ENCODE measurements at regions not wholly inside any gene's neighbourhood (a gene's known extent, or its start where the extent isn't known, plus 50 kb on each side); places are given as distances from the start of the nearest gene placed in this dataset.

DNA sequence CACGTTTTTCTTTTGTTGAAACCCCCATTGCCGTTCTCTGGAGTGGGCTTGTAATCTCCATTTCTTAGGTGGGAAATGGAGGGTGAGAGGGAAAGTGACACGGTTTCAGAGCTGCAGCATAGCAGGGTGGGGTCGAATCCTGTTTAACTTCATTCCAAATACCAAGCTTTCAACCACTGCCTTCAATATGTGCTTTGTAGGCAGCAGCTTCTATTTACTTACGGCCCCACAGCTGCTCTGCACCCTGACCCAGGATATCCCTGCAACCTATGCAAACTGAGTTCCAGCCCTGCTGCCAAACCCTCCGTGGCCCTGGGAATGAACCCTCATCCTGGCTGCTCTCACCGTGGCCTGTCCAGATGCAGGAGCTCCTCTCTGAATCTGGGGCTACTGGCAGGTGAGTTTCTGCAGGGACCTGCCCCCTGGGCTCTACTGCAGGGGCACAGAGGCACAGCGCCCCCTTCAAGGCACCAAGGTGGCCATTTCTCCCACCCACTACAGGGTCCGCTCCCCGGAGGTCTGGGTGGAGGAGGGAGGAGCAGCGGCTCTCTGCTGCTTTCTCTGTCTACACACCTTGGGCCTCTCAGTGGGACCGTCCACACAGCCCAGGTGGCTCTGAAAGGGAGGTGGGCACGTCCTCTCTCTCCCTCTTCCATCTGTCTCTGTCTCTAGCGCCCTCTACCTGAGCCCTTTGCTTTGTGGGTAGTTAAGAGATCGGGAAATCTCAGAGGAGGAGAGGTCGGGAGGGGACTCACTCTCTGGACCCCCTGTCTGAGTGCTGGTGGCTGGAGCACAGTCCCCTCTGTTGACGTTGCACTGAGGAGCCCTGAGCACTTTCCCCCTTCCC, 279.1 kb downstream of the BRD1 start:
- Histone ChIP-seq H3K4me3 (ENCODE audit: low read length) (no peak overlapping the region), H3K4me1 (ENCODE audit: insufficient read depth, low read length) (no peaks in the 10 kb centered on the region), H3K27me3 (ENCODE audit: insufficient read depth, low read length, poor library complexity, severe bottlenecking) (no peaks in the 10 kb centered on the region), H3K9me3 (ENCODE audit: low read length) (no peaks in the 10 kb centered on the region), H3K27ac (ENCODE audit: low read depth, low read length) (no peak overlapping the region), H3K36me3 (ENCODE audit: insufficient read depth, low read length) (no peaks in the 10 kb centered on the region)
- ChIA-PET POLR2A (no interaction called here), CTCF (no interaction called here)
- Mint-ChIP-seq H3K36me3 (peaks cover 2 to 4% (median 2%) of the 10 kb centered on the region in 3 donors), H3K4me3 (no peak overlapping the region), H3K4me1 (no peaks in the 10 kb centered on the region), H3K27ac (no peak overlapping the region), H3K9me3 (peaks cover 0 to 9% (median 0%) of the 10 kb centered on the region in 5 donors), H3K27me3 (peaks cover 0 to 2% of the 10 kb centered on the region in 2 donors)
- no peak for DNase-seq

- H3K27ac Mint-ChIP-seq = no peak overlapping the region
- H3K4me1 ChIP-seq (ENCODE audit: insufficient read depth, low read length) = no peaks in the 10 kb centered on the region
- peaks cover 2 to 4% (median 2%) of the 10 kb centered on the region in 3 donors for H3K36me3 Mint-ChIP-seq
- ChIA-PET CTCF (no interaction called here), POLR2A (no interaction called here)
- H3K27ac ChIP-seq (ENCODE audit: low read depth, low read length) = no peak overlapping the region
- no peaks in the 10 kb centered on the region for H3K4me1 Mint-ChIP-seq
- no peak overlapping the region for H3K4me3 ChIP-seq (ENCODE audit: low read length)
- H3K9me3 Mint-ChIP-seq = peaks cover 0 to 9% (median 0%) of the 10 kb centered on the region in 5 donors
- H3K4me3 Mint-ChIP-seq = peak overlapping the region in 1 of 7 donors; percentile 70
- H3K36me3 ChIP-seq (ENCODE audit: insufficient read depth, low read length) = no peaks in the 10 kb centered on the region
- no peak for DNase-seq
- peaks cover 0 to 4% of the 10 kb centered on the region in 2 donors for H3K27me3 Mint-ChIP-seq
- H3K27me3 ChIP-seq (ENCODE audit: insufficient read depth, low read length, poor library complexity, severe bottlenecking) = no peaks in the 10 kb centered on the region
- H3K9me3 ChIP-seq (ENCODE audit: low read length) = no peaks in the 10 kb centered on the region
Observed at GRCh38 chr22:49547751-49548239, 279.9 kb downstream of the BRD1 start.

DNA sequence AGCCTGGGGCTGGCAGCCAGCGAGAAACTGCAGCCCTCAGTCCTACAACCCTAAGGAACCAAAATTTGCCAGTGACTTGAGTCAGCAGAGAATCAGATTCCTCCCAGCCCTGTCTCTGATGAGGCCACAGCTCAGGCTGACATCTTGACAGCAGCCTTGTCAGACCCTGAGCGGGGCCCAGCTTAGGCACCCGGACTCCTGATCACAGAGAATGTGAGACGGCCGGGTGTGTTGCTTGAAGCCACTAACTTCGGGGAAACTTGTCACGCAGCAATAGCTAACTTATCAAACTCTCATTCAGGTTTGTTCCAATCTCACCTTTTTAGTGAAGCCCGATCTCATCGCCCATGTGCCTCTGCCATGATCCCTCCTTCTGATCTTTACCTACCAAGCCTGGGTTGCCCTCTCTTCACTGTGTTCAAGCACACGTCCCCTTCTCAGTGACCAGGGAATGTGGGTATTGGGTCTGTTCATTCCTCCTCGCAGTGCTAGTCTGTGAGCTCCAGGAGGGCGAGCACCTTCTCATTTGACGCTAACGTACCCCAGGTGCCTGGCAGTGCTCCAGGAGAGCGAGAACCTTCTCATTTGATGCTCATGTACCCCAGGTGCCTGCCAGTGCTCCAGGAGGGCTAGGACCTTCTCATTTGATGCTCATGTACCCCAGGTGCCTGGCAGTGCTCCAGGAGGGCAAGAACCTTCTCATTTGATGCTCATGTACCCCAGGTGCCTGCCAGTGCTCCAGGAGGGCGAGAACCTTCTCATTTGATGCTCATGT, 280.7 kb downstream of the BRD1 start:
- Mint-ChIP-seq H3K36me3 (peaks cover 2 to 4% (median 2%) of the 10 kb centered on the region in 3 donors), H3K4me1 (no peaks in the 10 kb centered on the region), H3K9me3 (peaks cover 0 to 9% (median 0%) of the 10 kb centered on the region in 5 donors), H3K4me3 (no peak overlapping the region), H3K27me3 (peaks cover 0 to 4% of the 10 kb centered on the region in 2 donors), H3K27ac (no peak overlapping the region)
- no peaks in the 10 kb centered on the region for H3K9me3 ChIP-seq (ENCODE audit: low read length)
- no peaks in the 10 kb centered on the region for H3K36me3 ChIP-seq (ENCODE audit: insufficient read depth, low read length)
- H3K27ac ChIP-seq (ENCODE audit: low read depth, low read length) = no peak overlapping the region
- no peaks in the 10 kb centered on the region for H3K4me1 ChIP-seq (ENCODE audit: insufficient read depth, low read length)
- ChIA-PET CTCF (no interaction called here), POLR2A (no interaction called here)
- DNase-seq = peak in 1 of 5 donors; percentile 23
- no peaks in the 10 kb centered on the region for H3K27me3 ChIP-seq (ENCODE audit: insufficient read depth, low read length, poor library complexity, severe bottlenecking)
- H3K4me3 ChIP-seq (ENCODE audit: low read length) = no peak overlapping the region

DNA sequence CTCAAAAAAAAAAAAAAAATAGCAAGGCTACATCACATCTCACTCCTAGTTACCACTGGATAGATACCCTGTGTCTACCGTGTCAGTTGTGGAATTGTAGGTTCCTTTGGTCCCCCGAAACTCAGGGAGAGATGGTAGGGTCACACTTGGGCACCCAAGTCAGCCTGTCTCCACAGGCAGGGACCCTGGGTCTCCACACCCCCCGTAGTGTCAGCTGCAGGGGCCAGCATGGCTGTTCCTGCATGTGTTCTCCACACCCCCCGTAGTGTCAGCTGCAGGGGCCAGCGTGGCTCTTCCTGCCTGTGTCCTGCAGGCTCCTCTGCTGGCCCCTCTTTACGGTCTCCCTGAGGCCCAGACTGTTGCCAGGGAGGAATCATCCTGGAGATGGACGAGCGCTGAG, 282.1 kb downstream of the BRD1 start:
- Mint-ChIP-seq H3K4me3 (no peak overlapping the region), H3K4me1 (no peaks in the 10 kb centered on the region), H3K9me3 (peaks cover 0 to 6% (median 0%) of the 10 kb centered on the region in 5 donors), H3K27ac (no peak overlapping the region), H3K27me3 (peaks cover 0 to 4% of the 10 kb centered on the region in 2 donors), H3K36me3 (peaks cover 2 to 3% (median 2%) of the 10 kb centered on the region in 3 donors)
- POLR2A ChIA-PET = no interaction called here
- Histone ChIP-seq H3K36me3 (ENCODE audit: insufficient read depth, low read length) (no peaks in the 10 kb centered on the region), H3K27me3 (ENCODE audit: insufficient read depth, low read length, poor library complexity, severe bottlenecking) (no peaks in the 10 kb centered on the region), H3K9me3 (ENCODE audit: low read length) (no peaks in the 10 kb centered on the region), H3K27ac (ENCODE audit: low read depth, low read length) (no peak overlapping the region), H3K4me1 (ENCODE audit: insufficient read depth, low read length) (no peaks in the 10 kb centered on the region), H3K4me3 (ENCODE audit: low read length) (no peak overlapping the region)
- CTCF ChIA-PET = no interaction called here
- peak in 1 of 5 donors; percentile 15 for DNase-seq

DNA sequence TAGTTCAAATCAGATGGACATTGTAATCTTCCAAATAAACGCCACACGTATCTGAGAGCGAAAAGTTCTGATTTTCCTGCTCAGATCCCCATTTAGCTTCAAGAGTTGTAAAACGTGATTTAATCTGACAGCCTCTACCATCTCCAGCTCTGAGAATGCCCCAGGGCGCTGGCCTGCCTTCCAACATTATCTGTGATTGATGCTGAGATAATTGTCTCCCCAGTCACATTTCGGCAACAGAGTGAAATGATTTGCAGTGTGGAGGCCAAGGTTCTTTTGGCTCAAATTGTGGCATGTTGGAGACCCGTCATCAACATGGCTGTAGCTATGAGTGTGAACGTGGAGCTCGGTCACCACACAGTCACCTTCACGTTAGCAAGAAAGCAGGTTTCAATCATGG, 283.4 kb downstream of the BRD1 start:
- no peaks in the 10 kb centered on the region for H3K27me3 ChIP-seq (ENCODE audit: insufficient read depth, low read length, poor library complexity, severe bottlenecking)
- H3K9me3 Mint-ChIP-seq = no peaks in the 10 kb centered on the region
- H3K4me1 ChIP-seq (ENCODE audit: insufficient read depth, low read length) = no peaks in the 10 kb centered on the region
- H3K4me3 Mint-ChIP-seq = no peak overlapping the region
- H3K9me3 ChIP-seq (ENCODE audit: low read length) = no peaks in the 10 kb centered on the region
- no peaks in the 10 kb centered on the region for H3K36me3 ChIP-seq (ENCODE audit: insufficient read depth, low read length)
- no peaks in the 10 kb centered on the region for H3K4me1 Mint-ChIP-seq
- peaks cover 0 to 2% of the 10 kb centered on the region in 2 donors for H3K27me3 Mint-ChIP-seq
- ChIA-PET POLR2A (no interaction called here), CTCF (no interaction called here)
- H3K27ac Mint-ChIP-seq = no peak overlapping the region
- no peak overlapping the region for H3K27ac ChIP-seq (ENCODE audit: low read depth, low read length)
- no peak overlapping the region for H3K4me3 ChIP-seq (ENCODE audit: low read length)
- DNase-seq = no peak
- no peaks in the 10 kb centered on the region for H3K36me3 Mint-ChIP-seq

DNA sequence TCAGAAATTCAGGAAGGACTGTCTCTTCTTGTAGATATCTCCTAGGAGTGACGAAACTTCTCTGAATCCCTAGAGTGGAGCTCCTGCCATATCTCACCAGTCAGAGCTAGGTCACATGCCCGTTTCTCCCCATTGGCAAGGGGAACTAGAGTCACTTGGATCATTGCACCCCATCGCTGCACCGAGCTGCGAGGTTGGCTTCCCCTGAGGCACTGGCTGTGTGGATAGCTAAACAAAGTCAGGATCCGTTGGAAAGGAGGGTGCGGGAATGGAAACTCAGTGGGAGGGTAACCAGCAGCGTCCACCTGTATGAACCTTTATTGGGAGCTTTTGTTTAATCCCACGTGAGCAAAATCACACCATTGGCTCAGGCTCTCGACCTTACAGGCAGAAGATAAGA, 283.8 kb downstream of the BRD1 start:
- no peaks in the 10 kb centered on the region for H3K36me3 Mint-ChIP-seq
- H3K9me3 ChIP-seq (ENCODE audit: low read length) = no peaks in the 10 kb centered on the region
- no peaks in the 10 kb centered on the region for H3K4me1 Mint-ChIP-seq
- H3K27ac ChIP-seq (ENCODE audit: low read depth, low read length) = no peak overlapping the region
- POLR2A ChIA-PET = no interaction called here
- CTCF ChIA-PET = no interaction called here
- no peak overlapping the region for H3K27ac Mint-ChIP-seq
- H3K4me3 ChIP-seq (ENCODE audit: low read length) = no peak overlapping the region
- peaks cover 0 to 4% of the 10 kb centered on the region in 2 donors for H3K27me3 Mint-ChIP-seq
- H3K4me1 ChIP-seq (ENCODE audit: insufficient read depth, low read length) = no peaks in the 10 kb centered on the region
- no peaks in the 10 kb centered on the region for H3K27me3 ChIP-seq (ENCODE audit: insufficient read depth, low read length, poor library complexity, severe bottlenecking)
- no peaks in the 10 kb centered on the region for H3K9me3 Mint-ChIP-seq
- no peaks in the 10 kb centered on the region for H3K36me3 ChIP-seq (ENCODE audit: insufficient read depth, low read length)
- DNase-seq = no peak
- no peak overlapping the region for H3K4me3 Mint-ChIP-seq

DNA sequence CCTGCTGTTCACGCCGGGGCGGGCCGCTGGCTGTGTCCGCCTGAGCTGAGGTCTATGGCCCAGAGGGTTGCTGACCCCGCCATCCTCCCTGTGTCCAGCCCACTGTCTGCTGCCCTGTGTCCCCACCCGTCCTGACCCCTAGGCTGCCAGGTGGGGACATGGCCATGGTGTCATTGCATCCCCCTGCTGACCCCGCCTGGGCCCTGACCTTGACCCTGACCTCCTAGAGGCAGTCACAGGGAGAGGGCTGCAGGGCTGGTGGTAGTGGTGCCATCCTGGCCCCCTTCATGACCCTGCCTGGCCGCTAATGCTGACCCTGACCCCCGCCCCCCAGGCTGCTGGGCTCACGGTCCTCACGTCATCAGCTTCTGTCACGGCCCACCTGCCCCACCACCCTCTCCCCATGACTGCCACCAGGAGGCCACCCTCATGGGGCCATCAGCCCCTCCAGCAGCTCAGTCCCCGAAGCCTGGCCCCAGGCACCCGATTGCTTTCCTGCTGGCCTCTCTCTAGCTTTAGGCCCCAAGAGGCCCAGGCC, 285.9 kb downstream of the BRD1 start:
- ChIA-PET CTCF (no interaction called here), POLR2A (no interaction called here)
- Mint-ChIP-seq H3K4me3 (no peak overlapping the region), H3K36me3 (no peaks in the 10 kb centered on the region), H3K27me3 (peaks cover 0 to 4% of the 10 kb centered on the region in 2 donors), H3K27ac (no peak overlapping the region), H3K9me3 (no peaks in the 10 kb centered on the region), H3K4me1 (no peaks in the 10 kb centered on the region)
- Histone ChIP-seq H3K27me3 (ENCODE audit: insufficient read depth, low read length, poor library complexity, severe bottlenecking) (no peaks in the 10 kb centered on the region), H3K27ac (ENCODE audit: low read depth, low read length) (no peak overlapping the region), H3K36me3 (ENCODE audit: insufficient read depth, low read length) (no peaks in the 10 kb centered on the region), H3K9me3 (ENCODE audit: low read length) (no peaks in the 10 kb centered on the region), H3K4me3 (ENCODE audit: low read length) (no peak overlapping the region), H3K4me1 (ENCODE audit: insufficient read depth, low read length) (no peaks in the 10 kb centered on the region)
- DNase-seq = no peak

Data from CD8-positive, alpha-beta memory T cell (primary cell).